HG02588 (cell line): ENCODE measurements at regions not wholly inside any gene's neighbourhood (a gene's known extent, or its start where the extent isn't known, plus 50 kb on each side); places are given as distances from the start of the nearest gene placed in this dataset.

Experiments used
- ATAC-seq: cut with Tn5 transposase; IDR thresholded peaks from one replicate; pipeline ENCODE4 v1.9.1; 2021; ENCODE audit warnings: mild to moderate bottlenecking, moderate library complexity; ENCODE audit not compliant: unreplicated experiment

- no peak for ATAC-seq
Observed at GRCh38 chr12:124240493-124240892, 54.4 kb upstream of the RFLNA start.

GRCh38 chr12:124241776-124242528, 52.9 kb upstream of the RFLNA start:
- ATAC-seq = no peak

GRCh38 chr12:124242529-124243065, 52.3 kb upstream of the RFLNA start:
- ATAC-seq = no peak

GRCh38 chr12:124243936-124244335, 51.0 kb upstream of the RFLNA start:
- ATAC-seq = no peak
